Small intestine (tissue), 7 donors: ENCODE measurements at regions not wholly inside any gene's neighbourhood (a gene's known extent, or its start where the extent isn't known, plus 50 kb on each side); places are given as distances from the start of the nearest gene placed in this dataset.

Source experiments
- DNase-seq, 2 donors: peaks; one replicate each; pipeline versions ENCODE4 v3.0.0 to v3.0.0-alpha.2; 2013
- FAIRE-seq: peaks from 2 replicates; lab custom pipeline; 2012; peaks lifted over from hg19 to GRCh38; lab: Jason Lieb, UNC
- H3K27ac ChIP-seq, 3 donors: one replicate each; pipeline ENCODE4 v1.5.1; 2013; ENCODE audit warnings: low read length in 2 of 3, mild to moderate bottlenecking in 2 of 3, control low read depth in 1 of 3, inconsistent platforms in 1 of 3, low read depth in 1 of 3, moderate library complexity in 1 of 3
- H3K27me3 ChIP-seq, 3 donors: one replicate each; pipeline ENCODE4 v1.6.1; 2013; ENCODE audit warnings: low read length in 3 of 3, inconsistent platforms in 1 of 3; ENCODE audit not compliant: control insufficient read depth in 3 of 3, insufficient read depth in 3 of 3
- H3K36me3 ChIP-seq, 3 donors: one replicate each; pipeline ENCODE4 v1.6.1; 2013; ENCODE audit warnings: low read length in 3 of 3, inconsistent platforms in 1 of 3, low read depth in 1 of 3, mild to moderate bottlenecking in 1 of 3, moderate library complexity in 1 of 3; ENCODE audit not compliant: control insufficient read depth in 3 of 3, insufficient read depth in 2 of 3
- H3K4me1 ChIP-seq, 3 donors: one replicate each; pipeline ENCODE4 v1.6.1; 2013; ENCODE audit warnings: low read length in 2 of 3, inconsistent platforms in 1 of 3, low read depth in 1 of 3, mild to moderate bottlenecking in 1 of 3, moderate library complexity in 1 of 3; ENCODE audit not compliant: control insufficient read depth in 3 of 3, insufficient read depth in 2 of 3
- H3K4me3 ChIP-seq, 3 donors: one replicate each; pipeline ENCODE4 v1.5.1; 2013; ENCODE audit warnings: low read length in 3 of 3, control low read depth in 1 of 3, inconsistent platforms in 1 of 3, low read depth in 1 of 3, mild to moderate bottlenecking in 1 of 3, moderate library complexity in 1 of 3
- H3K9me3 ChIP-seq, 2 donors: one replicate each; pipeline ENCODE4 v1.6.1; 2013; ENCODE audit warnings: low read depth in 1 of 2, low read length in 1 of 2; ENCODE audit not compliant: control insufficient read depth in 2 of 2, insufficient read depth in 1 of 2
- WGBS, 3 donors: extraction: QIAGEN DNeasy Blood & Tissue Kit; methylation state at CpG; one replicate each; pipeline ENCODE4 v1.1.7; 2013; 5-methylcytosine and 5-hydroxymethylcytosine counted together
- donor health status: healthy with polysubstance abuse.
- donor health status: control.
- donor health status: control.
- donor health status: Bipolar disorder and iron deficiency.
- donor health status: healthy.

DNA sequence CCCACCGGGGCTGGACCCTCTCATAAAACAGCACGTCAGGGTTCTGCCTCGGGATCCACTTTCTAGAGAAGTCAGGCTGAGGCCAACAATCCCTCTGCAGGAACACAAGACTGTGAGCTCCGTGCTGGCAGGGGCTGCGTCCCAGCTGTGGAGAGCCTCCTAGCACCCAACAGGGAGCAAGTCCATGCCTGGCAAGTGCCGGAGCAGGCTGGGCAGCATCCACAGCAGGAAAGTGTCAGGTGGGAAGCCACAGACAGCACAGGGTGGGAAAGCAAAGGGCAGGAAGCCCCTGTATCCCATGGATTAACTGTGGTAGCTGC lies 682.3 kb downstream of the TBC1D22A start:
- FAIRE-seq (no peak), DNase-seq (no peak)
- WGBS, 3 donors = 76 to 81% (median 80%) methylated on average over 6 of the region's 6 CpGs
- Histone ChIP-seq H3K27ac (no peak overlapping the region), H3K36me3 (no peaks in the 10 kb centered on the region), H3K9me3 (peaks cover 0 to 3% of the 10 kb centered on the region in 2 donors), H3K27me3 (no peaks in the 10 kb centered on the region), H3K4me3 (no peak overlapping the region), H3K4me1 (no peaks in the 10 kb centered on the region)

DNA sequence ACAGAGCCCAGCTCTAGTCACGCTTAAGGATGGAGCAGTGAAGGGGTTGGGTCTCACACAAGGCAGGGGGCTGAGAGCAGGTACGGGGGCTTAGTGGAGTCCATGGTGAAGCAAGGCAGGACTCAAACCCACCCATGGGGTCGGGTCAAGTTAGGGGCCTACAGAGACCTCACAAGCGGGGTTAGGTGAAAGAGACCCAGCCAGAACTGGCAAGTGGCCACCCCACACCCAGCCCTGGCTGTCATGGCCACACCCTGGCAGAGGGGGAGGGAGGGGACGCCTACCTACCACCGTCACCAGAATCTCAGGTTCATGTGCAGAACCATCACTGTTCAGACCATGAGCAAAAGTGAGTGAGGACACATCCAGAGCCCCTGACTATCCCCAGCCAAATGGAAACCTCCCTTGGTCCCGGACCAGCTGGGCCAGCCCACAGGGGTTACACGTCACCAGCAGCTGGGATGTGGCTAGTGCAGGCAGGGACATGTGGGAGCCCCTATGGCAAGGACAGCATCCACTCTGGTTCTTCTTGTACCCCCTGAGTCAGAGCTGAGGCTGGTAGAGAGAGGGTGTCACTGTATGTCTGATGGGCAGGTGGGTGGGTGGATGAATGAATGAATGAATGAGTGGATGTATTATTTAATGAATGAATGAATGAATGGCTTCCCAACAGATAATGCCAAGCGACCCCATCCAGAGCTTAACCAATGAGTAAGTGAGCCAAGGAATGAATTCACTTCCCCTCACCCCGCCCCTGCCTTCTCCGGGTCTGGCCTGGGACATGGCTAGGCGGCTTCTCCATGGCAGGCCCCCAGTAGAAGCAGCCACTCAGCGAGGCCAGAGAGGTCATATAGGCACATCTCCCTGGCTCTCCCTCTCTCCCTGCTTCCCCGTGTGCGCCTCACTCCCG lies 681.6 kb downstream of the TBC1D22A start:
- DNase-seq = no peak
- H3K27me3 ChIP-seq = no peaks in the 10 kb centered on the region
- no peak for FAIRE-seq
- no peaks in the 10 kb centered on the region for H3K4me1 ChIP-seq
- WGBS, 3 donors = 72 to 79% (median 73%) methylated on average over 14 to 16 of the region's 16 CpGs
- no peak overlapping the region for H3K27ac ChIP-seq
- no peaks in the 10 kb centered on the region for H3K36me3 ChIP-seq
- H3K4me3 ChIP-seq = no peak overlapping the region
- H3K9me3 ChIP-seq = peaks cover 0 to 3% of the 10 kb centered on the region in 2 donors

DNA sequence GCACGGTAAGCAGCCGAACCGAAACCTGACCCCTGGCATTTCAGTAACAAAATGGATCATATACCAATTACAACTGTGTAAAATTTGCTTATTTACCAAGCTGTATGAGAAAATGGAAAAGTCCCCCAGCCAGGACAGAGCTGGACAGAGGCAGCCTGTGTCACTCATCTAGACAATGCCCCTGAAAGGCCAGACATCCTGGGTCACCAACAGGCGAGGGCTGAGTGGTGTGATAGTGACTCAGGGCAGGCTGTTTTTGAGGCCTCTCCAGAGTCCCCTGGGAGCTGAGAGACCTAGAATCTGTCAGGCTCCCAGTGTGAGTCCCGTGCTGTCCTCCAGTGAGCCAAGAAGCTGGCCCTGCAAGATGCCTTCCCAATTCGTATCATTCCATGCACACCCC lies 680.4 kb downstream of the TBC1D22A start:
- no peaks in the 10 kb centered on the region for H3K36me3 ChIP-seq
- H3K27me3 ChIP-seq = no peaks in the 10 kb centered on the region
- no peaks in the 10 kb centered on the region for H3K4me1 ChIP-seq
- no peak for DNase-seq
- 72 to 85% (median 82%) methylated on average over 6 of the region's 6 CpGs for WGBS, 3 donors
- H3K4me3 ChIP-seq = no peak overlapping the region
- H3K9me3 ChIP-seq = peaks cover 0 to 3% of the 10 kb centered on the region in 2 donors
- H3K27ac ChIP-seq = no peak overlapping the region
- no peak for FAIRE-seq

GRCh38 chr22:47439643-47440265 lies 677.3 kb downstream of the TBC1D22A start:
- WGBS, 3 donors = 87 to 91% (median 87%) methylated on average over 17 of the region's 17 CpGs
- no peaks in the 10 kb centered on the region for H3K36me3 ChIP-seq
- DNase-seq (no peak), FAIRE-seq (no peak)
- H3K4me1 ChIP-seq = no peaks in the 10 kb centered on the region
- H3K4me3 ChIP-seq = no peak overlapping the region
- H3K9me3 ChIP-seq = peaks cover 0 to 3% of the 10 kb centered on the region in 2 donors
- H3K27ac ChIP-seq = no peak overlapping the region
- no peaks in the 10 kb centered on the region for H3K27me3 ChIP-seq

DNA sequence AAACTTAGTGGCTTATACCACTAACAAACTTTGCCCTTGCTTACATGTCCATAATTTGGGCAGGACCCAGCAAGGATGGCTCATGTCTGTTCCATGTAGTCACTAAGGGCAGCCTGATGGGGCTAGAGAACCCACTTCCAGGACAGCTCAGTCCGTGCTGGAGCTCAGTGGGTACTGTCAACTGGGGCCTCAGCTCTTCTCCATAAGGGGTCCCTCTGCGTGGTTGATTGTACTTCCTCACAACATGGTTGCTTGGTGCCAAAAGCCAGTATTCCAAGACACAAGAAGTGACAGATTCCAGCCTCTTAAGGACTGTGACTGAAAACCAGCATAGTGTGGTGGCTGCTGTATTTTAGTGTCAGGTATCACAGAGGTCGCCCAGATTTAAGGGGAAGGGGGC lies 675.2 kb downstream of the TBC1D22A start:
- peaks cover 0 to 2% of the 10 kb centered on the region in 2 donors for H3K9me3 ChIP-seq
- WGBS, 3 donors = 35 to 46% (median 38%) methylated on average over 3 of the region's 3 CpGs
- DNase-seq = no peak
- H3K4me3 ChIP-seq = no peak overlapping the region
- no peaks in the 10 kb centered on the region for H3K4me1 ChIP-seq
- H3K27me3 ChIP-seq = no peaks in the 10 kb centered on the region
- no peaks in the 10 kb centered on the region for H3K36me3 ChIP-seq
- H3K27ac ChIP-seq = no peak overlapping the region
- no peak for FAIRE-seq

DNA sequence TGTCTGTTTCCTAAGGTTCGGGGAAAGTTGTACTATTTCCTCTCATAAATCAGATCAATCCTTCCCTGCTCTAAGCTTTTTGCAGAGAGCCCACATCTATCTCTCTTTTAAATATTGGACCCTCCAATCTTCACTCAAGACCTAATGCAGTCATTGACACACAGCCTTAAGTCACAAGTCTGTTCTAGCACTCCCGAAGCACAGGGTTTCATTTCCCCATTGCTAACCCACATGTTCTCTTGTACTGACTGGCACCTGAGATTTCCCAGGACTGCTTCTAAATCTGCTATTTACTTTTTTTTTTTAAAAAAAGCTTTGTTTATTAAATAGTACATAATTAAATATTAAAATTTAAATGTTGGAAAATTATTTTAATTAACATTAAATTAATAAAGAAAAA lies 674.7 kb downstream of the TBC1D22A start:
- no peaks in the 10 kb centered on the region for H3K4me1 ChIP-seq
- no peak overlapping the region for H3K4me3 ChIP-seq
- 74 to 96% (median 86%) methylated on average over 2 of the region's 2 CpGs for WGBS, 3 donors
- no peaks in the 10 kb centered on the region for H3K27me3 ChIP-seq
- no peak for FAIRE-seq
- H3K36me3 ChIP-seq = no peaks in the 10 kb centered on the region
- no peak for DNase-seq
- peaks cover 0 to 2% of the 10 kb centered on the region in 2 donors for H3K9me3 ChIP-seq
- no peak overlapping the region for H3K27ac ChIP-seq

DNA sequence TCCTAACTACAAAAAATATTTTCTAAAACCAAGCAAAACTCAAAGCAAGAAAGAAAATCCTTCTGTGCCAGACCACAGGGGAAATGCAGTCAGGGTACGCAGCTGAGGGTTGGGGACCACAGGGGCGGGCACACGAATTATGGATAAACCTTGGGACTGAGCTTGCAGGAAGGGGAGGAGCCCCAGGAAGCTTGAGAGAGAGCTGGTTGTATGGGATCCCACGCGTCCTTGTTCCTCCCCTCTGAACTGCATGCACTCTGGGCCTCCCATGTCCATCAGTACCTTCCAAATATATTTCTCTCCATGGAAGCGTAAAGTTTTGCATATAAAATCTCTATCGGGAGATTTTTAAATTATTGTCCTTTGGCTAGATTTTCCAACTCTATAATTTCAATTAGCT lies 673.4 kb downstream of the TBC1D22A start:
- H3K4me3 ChIP-seq = no peak overlapping the region
- no peak overlapping the region for H3K27ac ChIP-seq
- H3K9me3 ChIP-seq = peaks cover 0 to 2% of the 10 kb centered on the region in 2 donors
- no peaks in the 10 kb centered on the region for H3K27me3 ChIP-seq
- WGBS, 3 donors = 88 to 93% (median 91%) methylated on average over 7 of the region's 7 CpGs
- DNase-seq (no peak), FAIRE-seq (no peak)
- H3K4me1 ChIP-seq = no peaks in the 10 kb centered on the region
- H3K36me3 ChIP-seq = no peaks in the 10 kb centered on the region

GRCh38 chr22:47435204-47435487 lies 672.7 kb downstream of the TBC1D22A start:
- WGBS, 3 donors = 63 to 86% (median 83%) methylated on average over 5 of the region's 5 CpGs
- Histone ChIP-seq H3K36me3 (no peaks in the 10 kb centered on the region), H3K27ac (no peak overlapping the region), H3K4me3 (no peak overlapping the region), H3K27me3 (no peaks in the 10 kb centered on the region), H3K4me1 (no peaks in the 10 kb centered on the region), H3K9me3 (peaks cover 0 to 2% of the 10 kb centered on the region in 2 donors)
- no peak for DNase-seq
- FAIRE-seq = no peak
